ENCODE measurements at regions not wholly inside any gene's neighbourhood (a gene's known extent, or its start where the extent isn't known, plus 50 kb on each side); places are given as distances from the start of the nearest gene placed in this dataset.

DNA sequence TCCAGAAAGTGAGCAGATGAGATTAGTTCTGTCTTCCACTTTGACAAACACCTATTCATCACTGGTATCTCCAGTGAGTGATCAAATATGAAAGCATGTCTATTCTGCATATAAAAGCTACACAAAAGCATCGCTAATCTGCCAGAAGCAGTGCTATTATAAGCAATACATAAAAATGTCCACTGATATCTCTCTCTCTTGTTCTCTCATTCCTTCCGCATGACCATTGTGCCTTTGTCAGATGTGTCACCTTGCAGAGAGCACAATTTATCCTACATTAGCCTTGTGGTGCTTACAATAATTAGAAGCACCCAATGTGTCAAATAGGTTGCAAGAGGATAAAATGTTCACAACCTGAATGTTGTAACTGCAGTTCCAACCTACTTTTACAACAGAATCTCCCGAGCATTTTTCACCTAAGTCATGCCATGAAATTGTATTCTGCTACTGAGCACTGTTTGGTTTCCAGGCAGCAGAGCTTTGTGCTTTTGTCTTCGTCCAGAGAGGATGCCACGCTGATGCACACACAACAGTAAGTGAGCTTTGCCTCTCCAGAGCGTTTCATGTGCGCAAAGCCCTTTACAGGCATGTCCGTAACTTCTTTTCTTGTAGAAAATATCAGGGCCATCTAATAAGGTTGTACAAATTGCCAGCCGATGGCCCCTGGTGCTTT, 198.7 kb upstream of the PLD5 start:
- DNase-seq, result no peak
- intact Hi-C loops (cut with DNase I; ENCODE audit: low total_unique reads), result no loop called here
- H3K36me3 ChIP-seq, result no peaks in the 10 kb centered on the region
- no peaks in the 10 kb centered on the region for H3K9me3 ChIP-seq
- H3K27ac ChIP-seq, result no peak overlapping the region
- no peaks in the 10 kb centered on the region for H3K4me1 ChIP-seq
- no peaks in the 10 kb centered on the region for H3K27me3 ChIP-seq
- H3K4me3 ChIP-seq, result no peak overlapping the region
- TF ChIP-seq CTCF (IDR thresholded peaks at IDR 0.05), result no peak

GRCh38 chr1:242718967-242719366, 194.5 kb upstream of the PLD5 start:
- Histone ChIP-seq H3K27me3 (no peaks in the 10 kb centered on the region), H3K27ac (no peak overlapping the region), H3K4me3 (no peak overlapping the region), H3K4me1 (no peaks in the 10 kb centered on the region), H3K36me3 (no peaks in the 10 kb centered on the region), H3K9me3 (no peaks in the 10 kb centered on the region)
- intact Hi-C loops (cut with DNase I; ENCODE audit: low total_unique reads), result no loop called here
- TF ChIP-seq POLR2A (IDR thresholded peaks at IDR 0.05) (no peak), CTCF (IDR thresholded peaks at IDR 0.05) (no peak)
- no peak for DNase-seq

DNA sequence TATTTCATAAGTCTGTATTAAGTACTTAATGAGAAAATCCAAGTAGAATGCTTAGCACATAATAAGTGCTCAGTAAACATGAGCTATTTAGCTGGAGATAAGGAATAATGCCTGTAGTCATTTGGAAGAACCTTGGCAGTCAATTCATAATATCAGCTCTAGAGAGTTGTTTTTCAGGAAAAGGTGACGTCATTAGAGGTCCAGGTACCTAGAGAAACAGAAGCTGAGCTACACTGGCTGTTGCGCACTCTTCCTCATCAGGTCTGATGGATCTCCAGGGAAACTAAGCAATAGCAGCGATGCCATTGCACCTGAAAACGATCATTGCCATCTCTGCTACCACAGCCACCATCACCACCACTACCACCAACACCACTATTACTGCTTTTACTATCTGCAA, 187.8 kb upstream of the PLD5 start:
- DNase-seq, result no peak
- Histone ChIP-seq H3K27me3 (no peaks in the 10 kb centered on the region), H3K36me3 (no peaks in the 10 kb centered on the region), H3K4me1 (no peaks in the 10 kb centered on the region), H3K4me3 (no peak overlapping the region), H3K27ac (no peak overlapping the region), H3K9me3 (no peaks in the 10 kb centered on the region)
- intact Hi-C loops (cut with DNase I; ENCODE audit: low total_unique reads), result no loop called here
- TF ChIP-seq POLR2A (IDR thresholded peaks at IDR 0.05) (no peak), CTCF (IDR thresholded peaks at IDR 0.05) (no peak)

GRCh38 chr1:242710847-242711246, 186.3 kb upstream of the PLD5 start:
- Histone ChIP-seq H3K27me3 (no peaks in the 10 kb centered on the region), H3K36me3 (no peaks in the 10 kb centered on the region), H3K4me1 (no peaks in the 10 kb centered on the region), H3K27ac (no peak overlapping the region), H3K9me3 (no peaks in the 10 kb centered on the region), H3K4me3 (no peak overlapping the region)
- intact Hi-C loops (cut with DNase I; ENCODE audit: low total_unique reads), result no loop called here
- no peak for DNase-seq
- no peak for TF ChIP-seq POLR2A (IDR thresholded peaks at IDR 0.05)
- TF ChIP-seq CTCF (IDR thresholded peaks at IDR 0.05), result no peak

GRCh38 chr1:242710286-242710685, 185.8 kb upstream of the PLD5 start:
- Histone ChIP-seq H3K27me3 (no peaks in the 10 kb centered on the region), H3K4me3 (no peak overlapping the region), H3K4me1 (no peaks in the 10 kb centered on the region), H3K36me3 (no peaks in the 10 kb centered on the region), H3K27ac (no peak overlapping the region), H3K9me3 (no peaks in the 10 kb centered on the region)
- TF ChIP-seq POLR2A (IDR thresholded peaks at IDR 0.05), result no peak
- no peak for TF ChIP-seq CTCF (IDR thresholded peaks at IDR 0.05)
- DNase-seq, result no peak
- intact Hi-C loops (cut with DNase I; ENCODE audit: low total_unique reads), result no loop called here
